Myocyte (in vitro differentiated cells): ENCODE measurements at regions not wholly inside any gene's neighbourhood (a gene's known extent, or its start where the extent isn't known, plus 50 kb on each side); places are given as distances from the start of the nearest gene placed in this dataset.
"Not testable (repeated sequence)": the region's sequence is repeated elsewhere in the genome, so short reads cannot be mapped to it uniquely, and the experiment has no call there.

Experiments
- DNase-seq: peaks from one replicate; pipeline ENCODE4 v3.0.0-alpha.2; 2012; ENCODE audit warnings: low read depth

DNA sequence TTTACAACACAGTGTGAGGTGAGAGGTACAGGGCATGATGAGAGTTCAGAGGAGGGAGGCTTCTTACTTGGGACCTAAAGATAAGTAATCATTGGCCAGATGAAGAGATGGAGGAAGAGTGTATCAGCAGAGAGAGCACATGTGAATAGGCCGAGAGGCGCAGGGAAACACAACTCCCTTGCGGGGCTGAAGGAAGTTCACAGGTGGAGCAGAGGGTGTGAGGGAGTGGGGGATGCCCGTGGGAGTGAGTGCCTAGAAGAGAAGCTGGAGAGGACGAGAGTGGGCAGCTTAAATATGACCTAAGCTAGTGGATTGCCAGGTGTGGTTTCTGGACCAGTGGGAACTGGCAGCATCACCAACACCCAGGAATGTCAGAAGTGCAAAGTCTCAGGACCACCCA is 98.2 kb upstream of the TBC1D5 start:
- no peak for DNase-seq

DNA sequence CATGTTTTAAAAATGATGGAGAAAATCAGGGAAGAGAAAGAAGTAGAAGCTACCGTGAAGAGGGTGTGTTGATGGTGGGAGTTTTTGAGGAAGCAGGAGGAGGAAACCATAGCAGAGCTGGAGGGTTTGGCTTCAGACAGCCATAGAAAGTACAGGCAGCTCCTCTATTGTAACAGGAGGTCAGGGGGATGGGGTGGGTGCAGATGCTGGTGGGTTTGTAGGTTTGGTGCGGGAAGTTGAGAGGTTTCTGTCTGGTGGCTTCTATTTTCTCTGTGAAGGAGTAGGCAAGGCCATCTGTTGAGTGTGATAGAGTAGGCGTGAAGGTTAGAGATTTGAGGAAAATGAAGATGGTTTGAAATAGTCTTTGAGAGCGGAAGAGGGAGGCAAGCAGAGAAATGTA is 97.7 kb upstream of the TBC1D5 start:
- DNase-seq = no peak

- DNase-seq = no peak
Observed at GRCh38 chr3:17836919-17837318, 94.5 kb upstream of the TBC1D5 start.

GRCh38 chr3:17836092-17836491 is 93.7 kb upstream of the TBC1D5 start:
- DNase-seq = no peak

DNA sequence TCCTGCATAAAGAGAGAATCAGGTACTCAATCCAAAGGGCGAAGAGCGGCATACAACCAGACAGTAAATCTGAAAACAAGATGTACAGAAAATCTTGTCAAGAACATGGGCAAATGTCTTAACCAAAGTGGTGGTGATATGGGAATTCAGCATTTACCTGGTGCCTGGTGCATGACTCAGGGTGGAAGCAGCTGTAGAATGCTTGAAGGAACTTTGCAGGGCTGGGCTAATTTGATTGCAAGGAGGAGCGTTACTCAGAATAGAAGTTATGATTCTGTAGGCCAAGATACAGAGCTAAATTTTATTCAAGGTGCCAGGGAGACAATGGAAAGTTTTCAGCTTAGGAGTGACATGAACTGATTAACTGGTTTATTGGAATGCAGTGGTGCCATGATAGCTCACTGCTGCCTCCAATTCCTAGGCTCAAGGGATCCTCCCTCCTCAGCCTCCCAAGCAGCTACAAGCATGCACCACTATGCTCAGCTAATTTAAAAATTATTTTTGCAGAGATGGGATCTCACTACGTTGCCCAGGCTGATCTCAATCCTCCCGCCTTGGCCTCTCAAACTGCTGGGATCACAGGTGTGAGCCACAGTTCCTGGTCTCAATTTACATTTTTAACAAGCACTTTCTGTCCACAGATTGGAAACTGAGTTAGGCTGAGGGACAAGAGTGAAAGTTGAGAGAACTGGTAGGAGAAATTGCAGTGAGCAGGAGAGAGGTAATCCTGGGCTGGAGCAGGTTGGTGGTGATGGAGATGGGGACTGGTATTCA is 91.5 kb upstream of the TBC1D5 start:
- DNase-seq = no peak

GRCh38 chr3:17832016-17832415 is 89.6 kb upstream of the TBC1D5 start:
- DNase-seq = no peak

GRCh38 chr3:17831366-17831765 is 88.9 kb upstream of the TBC1D5 start:
- no peak for DNase-seq

DNA sequence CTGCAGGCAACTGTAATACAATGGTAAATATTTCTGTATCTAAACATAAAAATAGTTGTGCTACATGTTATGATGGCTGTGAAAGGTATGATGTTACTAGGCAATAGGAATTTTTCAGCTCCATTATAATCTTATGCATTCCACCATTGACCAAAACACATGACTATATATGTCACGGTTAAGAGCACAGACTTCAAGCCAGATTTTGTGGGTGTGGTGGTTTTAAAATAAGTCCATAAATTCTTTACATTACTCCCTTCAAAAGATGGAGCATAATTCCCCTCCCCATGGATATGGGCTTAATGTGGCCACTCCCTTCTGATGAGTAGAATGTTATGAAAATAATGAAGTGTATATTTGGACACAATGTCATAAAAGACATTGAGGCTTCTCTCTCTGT is 88.4 kb upstream of the TBC1D5 start:
- DNase-seq = no peak

- no peak for DNase-seq
Observed at GRCh38 chr3:17828388-17828787, 86.0 kb upstream of the TBC1D5 start.

DNA sequence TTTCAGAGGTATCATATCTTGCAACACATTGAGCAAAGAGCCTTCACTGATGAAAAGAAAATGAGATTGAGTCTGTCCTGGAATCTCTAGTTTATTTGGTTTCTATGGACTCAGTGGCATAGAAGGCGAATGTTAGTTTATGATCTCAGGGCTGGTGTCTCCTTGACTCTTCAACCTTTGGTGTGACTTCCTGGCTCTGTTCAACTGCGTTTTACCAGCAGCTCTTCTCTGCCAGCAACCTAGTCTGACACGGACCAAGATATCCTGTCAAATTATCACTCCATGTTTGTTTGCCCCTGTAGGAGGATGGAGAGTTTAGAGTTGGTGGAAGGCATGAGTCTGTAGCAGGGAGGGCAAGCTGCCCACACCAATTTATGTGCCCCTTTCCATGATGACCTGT is 82.9 kb upstream of the TBC1D5 start:
- DNase-seq = no peak

DNA sequence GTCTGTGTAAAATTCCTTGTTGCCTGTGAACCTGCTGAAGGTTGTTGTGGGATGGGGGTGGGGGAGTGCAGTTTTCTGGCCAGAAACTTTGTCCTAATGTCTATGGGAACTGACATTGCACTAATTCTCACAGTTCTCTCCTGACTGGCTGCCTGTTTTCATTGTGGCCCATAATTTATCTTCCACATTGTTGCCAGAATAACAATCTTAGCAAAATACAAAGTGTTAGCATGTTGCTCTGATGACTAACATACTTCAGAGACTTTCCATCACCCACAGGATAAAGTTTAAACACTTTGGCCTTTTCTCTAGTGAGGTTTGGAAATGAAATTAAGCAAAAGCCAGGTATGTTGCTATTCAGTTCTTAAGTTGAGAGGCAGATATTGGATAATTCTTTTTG is 81.4 kb upstream of the TBC1D5 start:
- peak; percentile 3 for DNase-seq

- DNase-seq = no peak
Observed at GRCh38 chr3:17823036-17823435, 80.6 kb upstream of the TBC1D5 start.

- peak; percentile 17 for DNase-seq
Observed at GRCh38 chr3:17820704-17821103, 78.3 kb upstream of the TBC1D5 start.

DNA sequence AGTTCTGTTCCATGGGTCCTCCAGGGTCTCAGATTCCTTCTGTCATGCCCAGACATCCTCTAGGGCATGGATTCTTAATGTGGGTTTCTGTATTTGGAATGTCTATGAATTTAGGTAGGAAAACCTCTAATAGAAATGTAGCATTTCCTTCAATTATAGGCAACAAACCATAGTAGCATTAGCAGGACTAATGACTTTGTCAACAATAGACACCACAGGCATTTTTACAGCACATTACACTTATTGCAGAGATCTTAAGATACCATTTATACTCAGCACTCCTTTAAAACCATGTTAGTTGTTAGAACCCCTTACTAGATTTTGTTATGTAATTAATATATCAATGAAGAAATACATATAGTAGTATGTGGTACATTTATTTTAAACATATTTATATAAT is 77.8 kb upstream of the TBC1D5 start:
- no peak for DNase-seq

DNA sequence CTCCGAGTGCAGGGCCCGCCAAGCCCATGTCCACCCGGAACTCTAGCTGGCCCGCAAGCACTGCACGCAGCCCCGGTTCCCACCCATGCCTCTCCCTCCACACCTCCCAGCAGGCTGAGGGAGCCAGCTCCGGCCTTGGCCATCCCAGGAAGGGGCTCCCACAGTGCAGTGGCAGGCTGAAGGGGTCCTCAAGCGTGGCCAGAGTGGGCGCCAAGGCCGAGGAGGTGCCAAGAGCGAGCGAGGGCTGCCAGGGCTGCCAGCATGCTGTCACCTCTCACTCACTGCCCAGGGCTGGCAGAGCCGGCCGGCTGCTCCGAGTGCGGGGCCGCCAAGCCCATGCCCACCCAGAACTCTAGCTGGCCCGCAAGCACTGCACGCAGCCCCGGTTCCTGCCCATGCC is 75.5 kb upstream of the TBC1D5 start:
- not testable (repeated sequence) for DNase-seq

DNA sequence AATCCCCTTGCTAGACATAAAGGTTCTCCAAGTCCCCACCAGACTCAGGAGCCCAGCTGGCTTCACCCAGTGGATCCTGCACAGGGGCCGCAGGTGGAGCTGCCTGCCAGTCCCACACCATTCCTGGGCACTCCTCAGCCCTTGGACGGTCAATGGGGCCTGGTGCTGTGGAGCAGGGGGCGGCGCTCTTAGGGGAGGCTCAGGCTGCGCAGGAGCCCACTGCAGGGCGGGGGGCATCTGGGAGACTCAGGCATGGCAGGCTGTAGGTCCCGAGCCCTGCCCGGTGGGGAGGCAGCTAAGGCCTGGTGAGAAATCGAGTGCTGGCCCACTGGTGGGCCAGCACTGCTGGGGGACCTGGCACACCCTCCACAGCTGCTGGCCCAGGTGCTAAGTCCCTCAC is 75.1 kb upstream of the TBC1D5 start:
- no peak for DNase-seq

GRCh38 chr3:17816839-17817238 is 74.4 kb upstream of the TBC1D5 start:
- not testable (repeated sequence) for DNase-seq

DNA sequence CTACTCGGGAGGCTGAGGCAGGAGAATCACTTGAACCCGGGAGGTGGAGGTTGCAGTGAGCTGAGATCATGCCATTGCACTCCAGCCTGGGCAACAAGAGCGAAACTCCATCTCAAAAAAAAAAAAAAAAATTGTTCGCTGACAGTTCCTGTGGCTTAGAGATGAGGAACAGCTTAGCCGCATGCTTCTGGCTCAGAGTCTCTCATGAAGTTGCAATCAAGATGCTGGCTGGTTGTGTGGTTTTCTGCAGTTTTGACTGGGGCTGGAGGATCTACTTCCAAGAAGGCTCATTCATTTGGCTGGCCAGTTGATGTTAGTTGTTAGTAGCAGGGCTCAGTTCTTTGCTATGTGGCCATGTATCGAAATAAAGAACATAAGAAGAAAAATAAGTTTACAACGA is 69.9 kb upstream of the TBC1D5 start:
- DNase-seq = not testable (repeated sequence)

DNA sequence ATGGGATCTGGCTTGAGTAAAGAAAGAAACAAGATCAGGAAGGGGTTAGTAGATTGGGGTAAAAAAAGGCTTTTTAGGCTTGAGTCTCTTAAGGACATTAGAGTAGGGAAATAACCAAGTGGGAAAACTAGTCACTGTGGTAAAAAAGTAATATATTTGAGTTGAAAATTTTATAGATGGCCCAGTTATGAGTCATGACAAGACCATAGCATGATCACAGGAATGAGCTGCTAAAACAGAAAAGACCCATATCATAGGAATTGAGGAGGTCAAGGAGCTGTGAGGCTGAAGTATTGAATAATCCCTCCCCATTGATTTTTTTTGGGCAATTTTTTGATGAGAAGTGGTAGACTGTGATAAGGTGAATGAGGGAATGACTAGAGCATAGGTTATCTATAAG is 69.2 kb upstream of the TBC1D5 start:
- DNase-seq = no peak

DNA sequence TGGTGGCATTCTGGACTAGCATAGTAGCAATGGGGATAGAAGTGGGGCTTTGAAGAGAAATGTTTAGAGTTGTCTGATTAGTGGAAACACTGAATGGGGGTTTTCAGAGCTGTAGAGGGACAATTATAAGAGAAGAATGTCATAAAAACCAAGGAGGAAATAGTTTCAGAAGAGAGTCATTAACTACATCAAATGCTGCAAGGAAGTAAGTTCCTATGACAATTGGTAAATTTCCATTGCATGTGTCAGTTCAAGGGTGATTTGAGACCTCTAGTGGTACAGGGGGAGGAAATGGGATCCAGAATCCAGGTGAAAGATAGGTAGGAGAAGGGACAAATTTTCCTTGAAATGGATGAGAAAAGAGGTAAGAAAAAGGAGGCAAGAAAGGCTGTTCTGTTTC is 68.3 kb upstream of the TBC1D5 start:
- no peak for DNase-seq

DNA sequence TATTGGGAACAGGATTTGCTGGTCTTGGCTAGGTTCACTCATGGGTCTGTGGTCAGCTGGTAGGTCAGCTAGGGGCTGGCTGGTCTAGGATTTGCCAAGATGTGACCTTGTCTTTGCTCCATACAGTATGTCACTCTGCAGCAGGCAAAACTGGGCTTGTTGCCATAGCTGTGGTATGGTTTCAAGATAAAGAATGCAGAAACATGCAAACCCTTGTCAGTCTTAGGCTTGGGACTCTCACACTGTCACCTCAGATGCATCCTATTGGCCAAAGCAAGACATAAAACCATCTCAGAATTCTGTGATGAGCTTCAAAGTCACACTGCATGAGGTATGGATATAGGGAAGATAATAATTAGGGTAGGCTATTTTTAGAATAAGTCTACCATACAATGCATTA is 66.6 kb upstream of the TBC1D5 start:
- no peak for DNase-seq

DNA sequence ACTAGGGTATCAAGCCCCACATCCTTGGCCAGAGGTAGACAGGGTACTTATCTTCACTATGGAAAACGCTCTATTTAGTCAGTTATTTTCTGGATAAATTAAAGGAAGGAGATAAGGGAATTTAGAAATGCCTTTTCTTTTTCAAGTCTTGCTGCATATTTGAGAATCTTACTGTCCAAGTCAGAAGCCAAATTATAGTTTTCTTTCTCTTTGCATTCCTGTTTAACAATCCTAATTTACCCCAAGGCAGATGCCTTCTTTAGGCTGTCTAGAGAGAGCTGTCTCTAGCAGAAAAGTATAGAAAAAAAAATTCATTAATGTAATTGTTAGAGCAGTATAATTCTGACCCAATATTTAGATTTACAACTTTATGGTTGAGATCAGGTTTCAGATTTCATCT is 64.4 kb upstream of the TBC1D5 start:
- no peak for DNase-seq

DNA sequence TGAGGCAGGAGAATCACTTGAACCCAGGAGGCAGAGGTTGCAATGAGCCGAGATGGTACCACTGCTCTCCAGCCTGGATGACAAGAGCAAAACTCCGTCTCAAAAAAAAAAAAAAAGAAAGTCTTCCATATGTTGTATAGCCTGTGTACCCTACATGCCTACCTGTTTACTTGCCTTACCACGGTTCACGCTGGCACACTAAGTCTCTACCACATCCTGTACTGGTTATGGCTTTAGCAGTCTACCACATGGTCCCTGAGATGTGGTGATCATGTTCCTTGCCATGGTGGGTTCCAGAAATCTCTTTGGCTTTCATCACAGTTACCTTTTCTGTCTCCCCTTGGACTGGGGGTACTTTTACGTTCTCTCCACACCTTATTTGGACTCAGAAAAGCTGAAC is 63.8 kb upstream of the TBC1D5 start:
- DNase-seq = no peak

DNA sequence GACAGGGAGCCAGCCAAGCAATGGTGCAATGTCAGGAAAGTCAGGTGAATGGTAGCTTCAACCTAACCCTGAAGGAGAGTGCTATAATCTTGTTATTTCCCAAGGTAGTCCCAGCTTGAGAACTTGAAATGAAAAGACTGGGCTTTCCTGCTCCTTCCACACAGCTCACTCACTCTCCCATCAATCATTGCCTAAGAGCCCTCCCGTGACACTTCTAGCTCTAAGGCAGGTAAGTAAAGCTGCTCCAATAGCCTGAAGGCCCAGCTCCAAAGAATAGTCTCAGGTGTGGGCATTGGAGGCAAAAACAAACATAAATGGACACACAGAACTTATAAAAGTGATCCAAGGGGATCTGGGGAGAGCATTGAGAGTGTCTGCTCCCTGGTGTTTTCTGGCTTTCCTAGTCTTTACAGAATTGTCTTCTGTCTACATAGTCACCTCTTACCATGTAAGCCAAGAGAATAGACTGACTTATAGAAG is 63.1 kb upstream of the TBC1D5 start:
- no peak for DNase-seq
